ENCODE measurements at regions not wholly inside any gene's neighbourhood (a gene's known extent, or its start where the extent isn't known, plus 50 kb on each side); places are given as distances from the start of the nearest gene placed in this dataset.
"Not testable (repeated sequence)": the region's sequence is repeated elsewhere in the genome, so short reads cannot be mapped to it uniquely, and the experiment has no call there.

DNA sequence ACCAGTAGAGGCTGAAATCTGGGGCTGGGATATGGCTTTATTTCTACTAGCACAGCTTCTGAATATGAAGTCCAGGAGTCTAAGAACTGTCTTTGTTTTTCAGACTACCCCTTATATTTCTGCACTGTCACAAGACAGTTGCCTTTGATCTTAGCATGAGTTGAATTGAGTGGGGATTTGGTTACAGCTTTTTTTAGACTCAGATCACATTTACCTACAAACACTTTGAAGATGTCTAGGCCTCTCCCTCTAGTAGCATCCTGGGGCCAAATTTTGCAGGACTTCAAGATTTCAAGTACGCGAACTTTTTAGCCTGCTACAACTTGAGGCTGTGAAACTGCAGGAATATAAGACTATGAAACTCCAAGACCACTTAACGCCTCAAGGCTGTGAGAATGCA, 240.2 kb downstream of the NEBL start:
- DNase-seq (ENCODE audit: low spot score), result no peak

DNA sequence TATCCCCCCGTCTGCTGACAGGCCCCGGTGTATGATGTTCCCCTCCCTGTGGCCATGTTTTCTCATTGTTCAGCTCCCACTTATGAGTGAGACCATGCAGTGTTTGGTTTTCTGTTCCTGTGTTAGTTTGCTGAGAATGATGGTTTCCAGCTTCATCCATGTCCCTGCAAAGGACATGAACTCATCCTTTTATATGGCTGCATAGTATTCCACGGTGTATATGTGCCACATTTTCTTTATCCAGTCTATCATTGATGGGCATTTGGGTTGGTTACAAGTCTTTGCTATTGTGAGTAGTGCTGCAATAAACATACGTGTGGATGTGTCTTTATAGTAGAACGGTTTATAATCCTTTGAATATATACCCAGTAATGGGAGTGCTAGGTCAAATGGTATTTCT, 244.7 kb downstream of the NEBL start:
- DNase-seq (ENCODE audit: low spot score), result not testable (repeated sequence)

DNA sequence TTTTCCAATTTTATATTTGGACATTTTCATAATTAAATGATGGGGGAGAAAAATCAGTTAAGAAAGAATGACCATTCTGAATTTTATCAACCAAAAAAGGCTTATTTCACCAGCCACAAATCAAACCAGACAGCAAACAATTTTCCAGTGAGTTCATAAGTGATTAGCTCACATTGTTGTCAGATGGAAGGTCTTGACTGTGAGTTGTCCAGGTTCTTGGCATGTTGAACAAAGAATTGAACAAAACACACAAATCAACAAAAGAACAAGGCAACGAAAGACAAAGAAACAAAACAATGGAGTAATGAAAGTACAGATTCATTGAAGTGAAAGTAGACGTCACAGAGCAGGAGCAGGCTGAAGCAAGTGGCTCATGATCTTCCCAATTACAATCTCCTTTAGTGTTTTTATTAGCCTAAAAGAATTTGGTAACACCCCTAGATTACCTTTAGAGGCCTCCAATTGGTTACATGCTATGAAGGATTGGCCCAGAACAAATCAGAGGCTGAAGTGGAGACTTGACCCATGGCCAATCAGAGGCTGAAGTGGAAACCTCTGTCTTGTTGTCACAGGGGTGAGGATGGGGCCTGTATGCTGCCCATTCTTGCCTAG, 248.7 kb downstream of the NEBL start:
- no peak for DNase-seq (ENCODE audit: low spot score)

DNA sequence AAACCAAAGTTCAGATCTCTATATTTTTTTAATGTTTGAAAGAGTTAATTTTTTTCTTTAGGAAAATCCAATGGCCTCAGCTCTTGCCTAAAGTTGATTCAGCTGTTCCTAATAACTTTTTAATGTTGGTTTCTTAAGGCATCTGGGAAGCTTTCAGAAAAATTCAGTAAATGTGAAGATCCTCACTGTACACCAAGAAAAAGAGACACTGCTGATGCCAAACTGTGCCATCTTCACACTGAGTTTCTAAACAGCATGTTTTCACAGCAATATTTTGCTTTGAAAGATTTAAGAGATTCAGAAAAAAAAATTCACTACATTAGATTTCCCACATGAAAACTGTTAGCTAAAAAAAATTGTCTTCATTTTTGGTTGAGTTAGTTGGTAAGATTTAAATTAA, 249.4 kb downstream of the NEBL start:
- no peak for DNase-seq (ENCODE audit: low spot score)

DNA sequence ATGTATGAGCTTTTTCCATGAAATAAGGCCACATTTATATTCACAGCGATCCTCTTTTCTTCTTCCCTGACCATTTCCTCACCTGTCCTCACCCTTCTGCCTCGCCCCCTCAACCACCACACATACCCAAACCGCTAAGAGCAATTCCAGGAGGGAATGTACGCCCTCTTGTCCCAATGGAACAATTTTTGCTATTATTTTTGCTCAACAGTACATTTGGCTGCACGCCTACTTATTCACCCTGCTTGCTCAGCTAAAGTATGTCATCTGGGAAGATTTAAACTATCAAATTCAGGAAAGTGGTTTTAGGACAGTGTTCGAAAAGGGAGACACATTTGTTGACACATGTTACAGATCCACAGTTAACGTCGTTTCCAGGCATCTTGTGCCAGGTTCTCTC, 252.7 kb downstream of the NEBL start:
- DNase-seq (ENCODE audit: low spot score), result no peak

DNA sequence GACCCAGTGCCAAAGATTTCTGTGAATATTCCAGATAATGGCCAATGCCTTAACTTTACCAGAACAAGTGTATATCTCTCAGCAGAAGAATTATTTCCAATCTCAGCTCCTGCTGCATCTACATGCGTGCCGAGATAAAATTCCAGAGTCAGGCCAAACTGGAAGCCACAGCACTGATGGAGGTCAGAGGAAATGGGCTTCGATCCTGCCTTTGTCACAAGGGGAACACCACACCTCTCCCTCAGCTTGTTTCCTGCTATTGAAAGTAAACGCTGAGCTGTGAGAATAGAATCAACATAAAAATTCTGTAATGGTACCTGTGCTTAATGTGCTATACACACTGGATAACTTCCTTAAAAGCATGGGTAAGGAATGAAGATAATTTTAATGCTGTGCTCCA, 255.5 kb downstream of the NEBL start:
- no peak for DNase-seq (ENCODE audit: low spot score)

DNA sequence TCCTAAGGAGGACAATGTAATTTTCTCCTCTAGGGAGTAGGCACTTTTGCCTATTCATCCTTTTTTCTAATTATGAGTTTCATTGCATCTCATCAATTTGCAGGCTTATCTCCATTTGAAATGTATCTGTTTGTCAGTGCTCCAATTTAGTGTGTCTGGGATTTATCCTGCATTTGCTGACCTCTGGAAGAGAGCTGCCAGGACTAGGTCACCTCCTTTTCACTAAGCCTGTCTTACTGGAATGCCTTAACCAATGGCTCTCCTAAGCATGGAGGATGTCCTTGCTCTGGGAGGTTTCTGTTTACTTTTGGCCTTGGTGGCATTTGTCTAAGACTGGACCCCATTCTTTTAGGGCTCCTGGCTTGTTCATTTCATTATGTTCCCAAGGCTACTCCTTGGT, 261.5 kb downstream of the NEBL start:
- no peak for DNase-seq (ENCODE audit: low spot score)

DNA sequence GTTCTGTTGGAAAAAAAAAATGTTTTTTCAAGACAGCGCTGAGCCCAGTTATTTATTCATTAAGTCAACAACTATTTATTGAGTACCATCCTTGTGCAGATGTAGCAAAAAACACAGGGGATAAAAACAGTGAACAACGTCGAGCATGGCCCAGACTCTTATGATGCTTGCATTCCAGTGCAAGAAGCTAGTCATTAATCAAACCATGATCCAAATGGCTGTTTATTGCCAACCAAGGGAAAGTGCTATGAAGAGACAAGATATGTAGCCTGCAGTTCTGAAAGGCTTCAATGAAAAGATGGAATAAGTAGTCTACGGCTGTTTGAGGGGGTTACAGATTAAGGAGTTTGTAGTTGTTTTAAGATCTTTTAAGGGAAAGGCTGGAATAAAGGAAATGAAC, 262.3 kb downstream of the NEBL start:
- no peak for DNase-seq (ENCODE audit: low spot score)

DNA sequence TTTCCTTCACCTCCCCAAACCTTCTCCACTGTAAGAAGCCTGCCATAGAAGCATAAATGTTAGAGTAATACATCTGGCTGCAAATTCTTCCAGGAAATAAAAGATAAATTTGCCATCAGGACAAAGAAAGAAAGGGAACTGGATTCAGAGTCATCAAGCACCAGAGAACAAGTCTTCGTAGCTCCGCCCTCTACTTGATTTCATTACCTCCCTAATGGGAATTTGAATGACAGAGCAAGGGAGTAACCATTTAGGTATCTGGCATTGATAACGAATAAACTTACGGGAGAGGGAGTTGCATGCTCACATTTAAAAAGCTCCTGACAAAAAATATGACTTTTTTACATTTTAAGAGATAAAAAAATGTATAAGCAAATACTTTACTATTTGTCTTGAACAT, 263.4 kb downstream of the NEBL start:
- DNase-seq (ENCODE audit: low spot score), result no peak

DNA sequence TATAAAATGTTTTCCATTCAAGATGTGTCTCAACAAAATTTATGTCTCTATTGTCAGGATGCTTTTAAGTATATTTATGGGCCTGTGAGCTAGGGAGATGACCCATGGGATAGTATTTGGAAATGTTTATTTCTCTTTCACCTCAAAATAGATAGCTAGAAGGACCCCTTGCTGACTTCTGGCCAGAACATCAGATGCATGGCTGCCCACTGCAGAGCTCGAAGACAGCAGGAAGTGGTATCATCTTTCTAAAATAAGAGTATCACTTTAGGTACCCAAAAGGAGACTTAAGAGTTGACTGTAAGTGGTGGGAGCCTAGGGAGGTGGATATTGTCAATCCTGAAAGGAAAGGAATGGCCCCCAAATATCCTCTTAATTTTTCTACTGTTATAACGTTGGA, 264.4 kb downstream of the NEBL start:
- DNase-seq (ENCODE audit: low spot score), result no peak

DNA sequence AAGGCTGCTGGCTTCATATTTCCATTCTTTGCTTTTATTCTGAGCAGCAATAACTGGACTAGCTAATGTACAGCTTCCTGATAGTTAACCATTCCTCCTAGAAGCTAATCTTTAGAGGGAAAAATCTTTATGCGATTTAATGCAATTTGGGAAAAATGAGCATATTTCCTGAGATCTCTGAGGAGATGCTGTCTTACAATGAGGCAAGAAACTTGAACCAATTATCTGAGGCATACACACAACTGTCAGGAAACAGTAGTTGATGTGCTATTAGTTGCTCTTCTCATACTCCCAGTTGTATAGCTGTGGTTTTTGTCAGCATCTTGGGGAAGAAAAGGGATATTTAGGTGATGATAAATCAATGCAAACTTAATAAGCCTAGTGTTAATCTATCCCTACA, 265.9 kb downstream of the NEBL start:
- no peak for DNase-seq (ENCODE audit: low spot score)

DNA sequence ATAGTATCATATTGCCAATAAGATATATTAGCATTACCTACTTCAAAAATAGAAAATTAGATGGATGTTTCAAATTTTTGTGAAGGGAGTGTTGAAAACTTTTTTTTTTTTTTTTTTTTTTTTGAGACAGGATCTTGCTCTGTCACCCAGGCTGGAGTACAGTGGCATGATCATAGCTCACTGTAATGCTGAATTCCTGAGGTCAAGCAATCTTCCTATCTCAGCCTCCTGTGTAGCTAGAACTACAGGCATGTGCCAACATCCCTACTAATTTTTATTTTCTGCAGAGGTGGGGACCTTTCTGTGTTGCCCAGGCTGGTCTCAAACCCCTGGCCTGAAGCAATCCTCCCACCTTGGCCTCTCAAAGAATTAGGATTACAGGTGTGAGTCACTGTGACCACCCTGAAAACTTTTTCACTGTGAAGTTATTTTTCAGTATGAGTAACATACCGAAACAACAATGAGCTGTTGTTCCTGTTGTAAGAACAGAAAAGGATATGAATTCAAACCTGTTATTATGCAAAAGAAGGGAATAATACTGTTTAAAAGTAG, 266.9 kb downstream of the NEBL start:
- DNase-seq (ENCODE audit: low spot score), result no peak

DNA sequence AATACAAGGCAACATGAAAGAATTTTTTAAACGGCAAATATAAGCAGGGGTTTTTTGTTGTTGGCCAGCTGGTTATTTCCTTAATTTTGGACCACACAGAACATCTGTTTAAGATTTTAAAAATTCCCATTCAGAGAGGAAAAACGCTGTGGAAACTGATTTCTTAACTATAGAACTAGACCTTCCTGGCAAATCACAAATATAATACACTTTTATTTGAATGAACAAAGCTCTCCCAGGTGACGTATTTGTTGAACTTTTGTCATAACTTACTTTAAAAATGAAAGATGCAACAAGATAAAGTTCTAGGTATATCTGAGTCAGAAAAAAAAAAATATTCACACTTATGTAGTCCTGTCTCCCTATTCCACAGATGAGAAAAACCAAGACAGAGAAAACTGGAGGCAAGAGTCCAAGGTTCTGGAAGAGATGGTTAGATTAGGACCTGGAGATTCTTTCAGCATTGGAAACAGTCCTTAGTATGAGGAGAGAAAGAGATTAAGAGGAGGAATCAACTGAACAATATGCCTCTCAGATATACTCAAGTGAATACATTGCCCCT, 269.1 kb downstream of the NEBL start:
- no peak for DNase-seq (ENCODE audit: low spot score)

DNA sequence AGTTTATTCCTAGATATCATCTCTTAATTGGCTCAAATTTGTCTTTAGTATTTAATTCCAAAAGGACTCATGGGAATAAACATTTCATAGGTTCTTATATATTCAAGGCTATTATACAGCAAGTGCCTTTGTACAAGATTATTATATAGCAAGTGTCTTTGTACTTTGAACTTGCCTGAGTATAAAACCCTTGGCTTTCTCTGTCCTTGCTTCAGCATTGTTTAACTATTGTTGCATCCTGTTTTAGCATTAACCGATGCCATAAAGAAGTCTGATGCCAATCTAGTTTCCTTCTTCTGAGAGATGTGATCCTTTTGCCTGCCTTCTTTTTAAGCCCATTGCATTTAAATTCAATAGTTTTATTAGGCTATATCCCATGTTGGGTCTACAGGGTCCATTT, 270.0 kb downstream of the NEBL start:
- DNase-seq (ENCODE audit: low spot score), result no peak

DNA sequence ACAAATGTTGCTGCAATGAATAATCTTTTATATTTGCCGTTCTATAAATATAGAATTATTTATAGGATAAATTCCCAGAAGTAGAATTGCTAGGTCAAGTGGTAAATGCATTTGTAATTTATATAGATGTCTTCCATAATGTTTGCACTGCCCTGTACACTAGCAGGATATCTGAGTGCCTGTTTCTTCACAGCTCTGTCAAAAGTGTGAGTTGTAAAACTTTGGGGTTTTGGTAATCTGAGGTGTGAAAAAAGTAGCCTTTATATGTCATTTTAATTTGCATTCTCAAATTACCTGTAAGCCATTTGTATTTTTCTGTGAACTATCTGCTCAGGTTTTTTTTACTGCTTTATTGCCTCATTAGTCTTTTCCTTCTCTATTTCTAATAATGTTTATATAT, 271.2 kb downstream of the NEBL start:
- no peak for DNase-seq (ENCODE audit: low spot score)

DNA sequence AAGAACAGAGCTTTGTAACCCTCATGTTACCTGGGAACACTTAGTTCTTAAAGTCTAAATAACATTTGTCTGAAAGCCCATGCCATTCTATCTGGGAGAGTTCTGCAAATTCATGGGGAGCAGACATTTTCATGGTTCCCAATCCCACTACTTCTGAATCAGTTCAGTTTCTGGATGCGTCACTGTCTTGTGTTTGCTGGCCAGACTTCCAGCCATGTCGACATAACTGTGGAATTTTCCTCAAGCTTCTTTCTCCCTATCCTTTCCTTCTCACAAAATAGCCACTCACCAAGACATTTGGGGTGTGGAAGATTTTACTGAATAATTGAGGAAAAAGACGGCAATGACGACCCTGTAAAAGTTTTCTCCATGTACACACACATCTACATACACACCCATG, 272.5 kb downstream of the NEBL start:
- no peak for DNase-seq (ENCODE audit: low spot score)

DNA sequence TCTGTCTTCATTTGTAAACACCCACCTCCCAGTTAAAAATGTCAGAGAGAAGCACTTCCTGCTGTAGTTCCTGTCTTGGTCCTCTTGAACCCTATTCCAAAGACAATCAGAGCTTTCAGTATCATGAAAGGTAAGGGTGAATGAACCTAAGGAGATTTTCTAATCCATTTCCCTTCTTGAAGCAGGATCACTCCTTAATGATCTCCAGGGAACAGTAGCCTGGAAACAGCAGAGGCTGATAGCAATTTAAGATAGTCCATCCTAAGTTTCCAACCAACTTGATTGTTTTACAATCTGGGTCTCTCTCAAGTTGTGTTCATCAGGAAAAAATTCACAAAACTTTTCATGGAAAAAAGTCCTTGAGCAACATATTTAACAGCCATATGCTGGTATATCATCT, 273.6 kb downstream of the NEBL start:
- no peak for DNase-seq (ENCODE audit: low spot score)

DNA sequence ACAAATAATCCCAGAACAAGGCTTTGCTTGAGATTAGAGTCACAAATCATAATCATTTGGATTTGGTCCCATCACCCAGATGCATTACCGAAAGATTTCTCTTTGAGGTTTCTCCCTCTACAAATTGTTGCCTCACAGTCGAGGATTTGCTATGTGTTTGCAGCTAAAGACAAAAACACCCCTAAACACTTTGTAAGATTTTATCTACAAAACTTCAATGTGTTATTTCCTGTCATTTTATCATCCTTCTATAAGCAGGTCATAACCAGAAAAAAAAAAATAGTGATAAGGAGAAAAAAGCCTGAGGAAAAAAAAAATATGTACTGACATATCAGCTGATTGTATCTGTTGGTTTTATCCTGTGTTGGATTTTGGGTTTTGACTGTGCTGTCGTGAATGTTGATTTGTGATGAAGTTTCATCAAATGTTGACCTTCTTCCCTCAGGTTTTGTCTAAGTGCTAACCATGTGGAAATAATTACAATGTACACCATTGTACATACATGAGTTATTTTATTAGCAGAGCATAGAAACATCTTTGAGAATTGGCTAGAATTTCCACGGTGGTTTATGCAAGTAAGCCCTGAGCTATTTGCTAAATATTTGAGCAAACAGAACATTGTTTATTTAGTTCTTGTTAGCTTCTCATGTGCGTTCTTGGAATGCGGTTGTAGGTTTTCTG, 274.4 kb downstream of the NEBL start:
- DNase-seq (ENCODE audit: low spot score), result no peak

DNA sequence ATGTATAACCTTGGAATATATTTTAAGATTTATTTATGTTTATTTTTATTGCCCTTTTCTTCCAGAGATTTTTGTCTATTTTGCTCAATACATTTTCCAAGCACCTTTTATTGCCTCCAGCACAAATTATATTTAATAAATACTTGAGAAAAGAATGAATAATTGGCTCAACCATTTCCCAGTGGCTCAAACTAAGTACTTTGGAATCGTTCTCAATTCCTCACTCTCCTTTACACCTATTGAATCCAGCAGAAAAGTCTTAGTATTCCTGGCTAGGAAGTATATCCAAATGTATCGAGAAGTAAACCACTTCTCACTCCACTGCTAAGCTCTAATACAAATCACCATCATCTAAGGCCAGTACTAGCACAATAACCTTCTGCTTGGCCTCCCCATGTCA, 276.1 kb downstream of the NEBL start:
- no peak for DNase-seq (ENCODE audit: low spot score)

DNA sequence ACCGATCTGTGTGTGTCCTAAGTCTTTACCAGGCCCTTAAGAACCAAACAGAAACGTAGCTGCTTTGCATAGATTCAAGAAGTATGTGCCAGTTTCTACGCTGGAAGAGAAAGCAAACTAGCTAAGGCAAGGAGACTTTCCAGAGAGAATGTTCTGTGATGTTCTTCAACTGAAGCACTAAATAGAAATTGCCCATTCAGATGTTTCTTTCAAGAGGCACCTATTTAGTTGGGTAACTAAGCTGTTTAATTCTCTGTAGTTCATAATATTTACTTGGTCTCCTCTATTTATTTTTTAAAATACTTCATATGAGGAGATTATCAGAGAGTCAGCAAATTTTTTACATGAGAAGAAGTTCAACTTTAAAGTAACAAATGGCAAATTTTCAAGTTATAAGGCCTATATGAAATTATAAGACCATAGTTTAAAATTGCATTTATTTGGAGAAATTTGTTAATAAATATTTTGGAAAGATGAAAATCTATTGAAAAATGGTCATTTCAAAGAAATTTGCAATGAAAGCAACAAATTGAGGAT, 279.0 kb downstream of the NEBL start:
- no peak for DNase-seq (ENCODE audit: low spot score)

DNA sequence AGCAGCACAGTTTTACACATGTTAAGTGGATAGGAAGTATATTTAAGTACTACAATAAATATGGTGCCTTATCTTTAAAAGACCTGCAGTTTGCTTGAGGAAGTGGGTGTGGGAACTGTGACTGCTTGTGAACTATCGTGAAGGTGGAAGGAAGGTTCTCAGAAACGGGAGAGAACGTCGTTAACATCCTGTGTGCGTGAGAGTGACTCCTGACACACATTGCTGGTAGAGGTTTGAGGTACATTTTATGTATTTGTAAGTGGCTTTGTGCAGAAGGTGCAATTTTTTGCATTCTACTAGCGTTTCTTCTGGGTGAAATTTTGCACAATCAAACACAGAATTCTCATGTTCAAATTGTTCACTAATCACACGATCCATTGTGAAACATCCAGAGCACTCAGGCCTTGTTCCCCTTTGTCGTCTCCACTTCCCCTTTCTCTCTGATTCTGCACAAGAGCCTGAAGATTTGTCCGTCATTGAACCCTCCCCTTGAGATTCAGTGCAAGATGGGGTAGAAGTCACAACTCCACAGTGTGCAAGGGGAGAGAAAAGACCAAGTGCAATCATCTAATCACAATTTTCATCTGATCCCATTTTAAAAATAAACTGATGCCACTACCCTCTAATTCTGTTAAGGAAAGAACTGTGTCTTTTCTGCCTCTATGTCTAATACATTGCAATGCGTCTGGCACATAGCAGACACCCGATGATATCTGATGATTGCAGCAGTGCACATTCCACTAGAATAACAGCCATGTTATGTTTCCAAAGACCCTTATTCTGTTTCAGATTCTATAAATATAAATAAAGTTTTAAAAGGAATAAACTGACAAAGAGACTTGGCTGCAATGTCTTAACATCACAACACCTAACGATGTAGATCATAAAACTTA, 279.9 kb downstream of the NEBL start:
- DNase-seq (ENCODE audit: low spot score), result no peak

DNA sequence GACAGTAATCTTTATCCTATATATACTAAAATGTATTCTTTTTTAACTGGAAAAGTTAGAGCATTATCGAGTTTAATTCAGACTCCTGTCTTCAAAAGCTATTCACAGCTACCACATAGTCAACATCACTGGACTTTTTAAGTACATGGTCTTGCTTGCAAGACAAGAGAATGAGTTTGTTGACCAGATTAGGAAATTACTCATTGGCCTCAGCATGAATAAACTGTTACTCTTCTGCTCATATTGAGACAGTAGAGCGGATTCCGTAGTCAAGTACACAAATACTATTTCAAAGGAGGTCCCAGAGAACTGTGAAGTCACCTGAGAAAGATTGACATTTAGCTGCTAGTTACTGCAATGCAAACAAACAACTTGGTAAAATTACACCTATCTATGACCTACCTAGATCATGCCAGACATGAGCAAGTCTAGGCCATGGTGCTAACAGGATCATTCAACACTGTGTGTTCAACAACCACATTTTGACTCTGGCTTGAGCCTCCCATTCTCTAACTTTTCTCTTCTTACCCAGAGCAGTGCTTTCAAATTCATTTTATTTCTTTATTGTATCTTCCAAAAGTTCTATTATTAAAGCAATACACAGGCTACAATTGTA, 280.9 kb downstream of the NEBL start:
- no peak for DNase-seq (ENCODE audit: low spot score)

Measured in RKO (cell line).